HG03469 (cell line): ENCODE measurements at regions not wholly inside any gene's neighbourhood (a gene's known extent, or its start where the extent isn't known, plus 50 kb on each side); places are given as distances from the start of the nearest gene placed in this dataset.
"Not testable (repeated sequence)": the region's sequence is repeated elsewhere in the genome, so short reads cannot be mapped to it uniquely, and the experiment has no call there.

ENCODE experiments used
- ATAC-seq: cut with Tn5 transposase; IDR thresholded peaks from one replicate; pipeline ENCODE4 v1.9.1; 2021; ENCODE audit warnings: mild to moderate bottlenecking, moderate library complexity, moderate number of reproducible peaks; ENCODE audit not compliant: unreplicated experiment

DNA sequence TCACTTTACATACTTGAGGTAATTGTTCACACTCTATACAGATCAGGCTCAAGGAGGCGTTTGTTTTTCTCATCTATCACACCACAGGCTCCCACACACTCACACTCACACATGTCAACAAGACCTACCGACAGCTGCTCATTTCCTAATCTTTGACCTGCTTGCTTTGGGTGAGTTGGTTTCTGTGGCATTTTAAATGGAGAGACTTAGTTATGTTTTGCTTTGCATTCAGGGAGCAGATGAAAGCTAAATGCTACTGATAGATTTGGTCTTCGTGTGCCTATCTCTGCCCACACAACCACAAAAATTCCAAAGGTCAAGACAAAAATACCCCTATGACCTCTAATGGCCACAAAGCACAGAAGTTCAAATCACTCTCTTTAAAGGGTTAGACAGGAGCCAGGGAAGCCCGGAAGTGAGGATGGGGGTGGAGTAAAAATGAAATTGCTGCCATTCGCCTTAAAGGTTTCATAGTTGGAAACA lies 203.5 kb upstream of the G2E3 start:
- peak; percentile 51 for ATAC-seq

DNA sequence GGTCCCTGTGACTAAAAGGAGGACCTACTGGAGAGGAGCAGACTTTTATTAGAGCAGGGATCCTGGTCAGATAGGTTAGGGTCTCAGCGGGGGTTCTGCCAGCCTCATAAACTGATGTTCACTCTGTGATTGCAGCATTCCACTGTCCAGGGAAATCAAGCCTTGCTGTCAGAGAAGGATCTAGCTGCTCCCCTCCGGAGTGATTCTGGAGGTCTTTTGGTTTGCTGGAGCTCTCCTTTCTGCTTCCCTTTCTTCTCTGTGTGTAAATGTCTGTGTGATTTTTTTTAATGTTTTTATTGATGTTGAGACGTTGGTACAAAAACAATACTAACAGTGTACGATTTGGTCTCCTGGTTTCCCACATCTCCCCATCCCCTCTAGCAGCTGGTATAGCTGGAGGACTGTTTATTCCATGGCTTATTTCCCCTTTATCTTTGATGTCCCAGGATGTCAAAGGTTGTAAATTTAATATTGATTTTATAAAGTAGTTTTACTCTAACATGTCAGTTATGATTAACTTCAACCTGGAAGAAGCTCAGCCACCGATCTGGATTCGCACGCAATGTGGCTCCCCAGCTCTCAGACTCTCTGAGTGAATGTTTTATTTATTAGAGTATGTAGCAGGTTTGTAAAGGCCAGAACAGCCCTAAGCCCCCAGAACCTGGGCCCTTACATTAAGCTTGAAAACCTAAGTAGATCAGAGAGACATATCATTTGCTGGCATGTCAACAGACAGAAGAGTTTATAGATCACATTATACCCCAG lies 202.3 kb upstream of the G2E3 start:
- no peak for ATAC-seq

DNA sequence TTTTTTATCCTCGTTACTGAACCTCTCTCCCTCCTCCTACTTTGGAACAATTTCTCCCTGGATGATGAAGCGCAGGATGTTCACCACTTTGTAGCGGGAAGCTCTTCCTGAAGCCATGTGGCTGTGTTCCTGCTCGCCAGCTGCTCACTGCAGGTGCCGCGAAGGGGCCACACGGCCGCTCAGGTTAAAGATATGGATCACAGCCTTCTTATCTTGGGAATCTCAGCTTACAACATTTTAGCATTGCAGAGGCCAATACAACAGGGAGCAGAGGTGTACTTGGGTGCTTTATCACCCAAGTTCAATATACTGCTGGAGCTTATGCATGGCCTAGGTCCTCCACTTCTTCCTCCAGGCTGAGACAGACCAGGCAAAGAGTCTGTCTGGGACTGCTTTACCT lies 201.2 kb upstream of the G2E3 start:
- ATAC-seq = no peak

- no peak for ATAC-seq
Observed at GRCh38 chr14:30362369-30363218, 196.4 kb upstream of the G2E3 start.

GRCh38 chr14:30363219-30363880 lies 195.6 kb upstream of the G2E3 start:
- not testable (repeated sequence) for ATAC-seq

GRCh38 chr14:30369502-30370180 lies 189.3 kb upstream of the G2E3 start:
- no peak for ATAC-seq

GRCh38 chr14:30373053-30373452 lies 185.9 kb upstream of the G2E3 start:
- no peak for ATAC-seq

- no peak for ATAC-seq
Observed at GRCh38 chr14:30373526-30373925, 185.4 kb upstream of the G2E3 start.

DNA sequence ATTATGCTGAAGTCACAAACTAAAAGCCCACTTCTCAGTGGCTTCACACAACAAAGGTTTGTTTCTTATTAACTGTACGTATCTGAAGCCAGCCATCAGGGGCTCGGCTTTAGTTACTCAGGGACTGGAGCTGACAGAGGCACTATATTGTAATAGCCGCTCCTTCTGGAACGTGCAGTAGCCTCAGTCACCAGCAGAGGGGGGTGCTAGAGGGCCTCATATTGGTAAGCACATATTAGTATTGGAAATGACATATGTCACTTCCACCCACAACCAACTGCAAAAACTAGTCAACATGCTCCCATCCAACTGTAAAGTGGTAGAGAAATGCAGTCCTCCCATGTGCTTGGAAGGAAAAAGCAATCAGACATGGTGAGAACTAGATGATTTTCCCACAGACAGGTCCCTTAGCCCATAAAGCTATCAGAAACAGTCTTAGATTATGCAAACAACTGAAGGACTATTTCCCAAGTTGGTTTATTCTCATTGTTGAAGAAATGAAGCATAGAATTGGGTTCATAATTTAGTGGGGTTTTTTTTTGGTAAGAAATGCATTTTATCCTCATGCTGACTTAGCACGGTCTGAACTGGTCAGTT lies 183.6 kb upstream of the G2E3 start:
- ATAC-seq = peak; percentile 94

DNA sequence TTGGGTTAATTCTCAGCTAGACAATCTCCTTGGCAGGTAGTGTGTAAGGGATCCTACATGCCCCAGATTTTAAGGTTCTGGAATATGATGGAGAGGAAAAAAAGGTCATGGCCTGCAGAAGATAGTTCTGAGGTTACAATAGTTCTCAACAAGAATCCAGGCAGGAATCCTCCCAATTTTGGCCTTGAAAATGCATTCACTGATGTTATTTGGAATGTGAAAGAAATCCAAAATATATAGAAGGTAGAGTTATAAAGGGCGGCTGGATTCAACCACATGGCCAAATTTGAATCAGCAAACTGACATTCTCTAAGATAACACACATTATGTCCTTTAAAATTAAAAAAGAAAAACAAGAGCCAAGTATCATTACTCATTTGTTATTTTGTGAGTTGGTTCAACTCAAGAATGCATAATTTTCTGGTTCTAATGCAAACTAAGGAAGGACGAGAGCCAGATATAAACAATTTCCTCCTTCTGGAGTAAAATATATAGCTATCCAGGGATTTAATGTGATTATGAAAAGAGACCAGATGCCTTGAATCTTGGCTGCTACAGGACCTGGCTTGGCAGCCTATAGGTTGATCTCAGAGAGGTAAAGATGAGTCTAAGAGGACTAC lies 177.0 kb upstream of the G2E3 start:
- ATAC-seq = no peak

- ATAC-seq = no peak
Observed at GRCh38 chr14:30385925-30386324, 173.0 kb upstream of the G2E3 start.

- no peak for ATAC-seq
Observed at GRCh38 chr14:30387871-30388270, 171.1 kb upstream of the G2E3 start.

- ATAC-seq = no peak
Observed at GRCh38 chr14:30389134-30389876, 169.7 kb upstream of the G2E3 start.

DNA sequence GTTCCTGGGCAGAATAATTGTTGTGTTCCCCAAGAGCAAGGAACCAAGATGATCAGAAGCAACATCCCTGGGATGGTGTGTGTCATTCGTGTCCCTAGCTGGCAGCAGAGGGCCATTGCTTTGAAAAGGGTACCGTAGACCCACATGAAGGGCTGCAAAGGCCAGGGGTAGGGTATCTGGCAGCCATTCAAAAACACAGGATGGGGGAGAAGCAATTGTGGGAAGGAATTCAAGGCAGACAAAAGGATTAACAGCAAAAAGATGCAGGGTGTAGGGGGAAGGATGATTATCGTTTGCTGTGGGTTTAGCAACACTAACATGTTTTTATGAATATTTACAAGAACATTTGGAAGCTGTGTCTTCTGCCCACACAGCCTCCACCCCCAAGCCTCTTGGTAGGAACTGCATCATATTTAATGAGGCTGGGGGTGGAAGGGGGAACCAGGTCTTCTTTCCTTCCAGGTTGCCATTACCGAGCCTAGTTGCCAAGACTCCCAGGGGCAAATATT lies 169.0 kb upstream of the G2E3 start:
- ATAC-seq = no peak

DNA sequence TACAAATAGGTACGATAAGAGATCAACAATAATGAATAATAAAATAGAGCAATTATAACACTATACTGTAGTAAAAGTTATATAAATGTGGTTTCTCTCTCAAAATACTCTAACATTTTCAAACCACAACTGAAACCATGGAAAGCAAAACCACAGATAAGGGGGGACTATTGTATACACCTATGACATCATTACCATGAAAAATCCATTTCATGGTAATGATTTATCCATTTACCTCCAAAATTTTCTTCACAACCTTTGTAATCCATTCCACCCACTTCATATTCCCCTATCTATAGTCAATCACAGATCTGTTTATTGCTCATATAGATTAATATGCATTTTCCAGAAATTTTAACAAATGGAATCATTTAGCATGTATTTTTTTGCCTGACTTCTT lies 163.9 kb upstream of the G2E3 start:
- no peak for ATAC-seq

GRCh38 chr14:30402846-30403245 lies 156.1 kb upstream of the G2E3 start:
- no peak for ATAC-seq

DNA sequence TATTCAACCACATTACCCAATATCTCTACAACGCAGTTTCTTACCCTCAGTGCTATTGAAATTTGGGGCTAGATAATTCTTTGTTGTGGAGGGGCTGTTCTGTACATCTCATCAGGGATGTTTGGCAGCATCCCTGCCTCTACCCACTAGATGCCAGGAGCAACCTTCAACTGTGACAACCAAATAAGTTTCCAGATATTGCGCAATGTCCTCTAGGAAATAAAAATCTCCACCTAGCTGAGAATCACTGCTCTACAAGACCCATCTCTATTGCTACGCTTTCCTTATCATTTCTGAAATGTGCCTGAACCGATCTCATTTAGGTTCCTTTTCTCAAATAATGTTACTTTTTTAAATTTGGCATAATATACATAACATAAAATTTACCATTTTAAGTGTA lies 155.2 kb upstream of the G2E3 start:
- ATAC-seq = no peak

- ATAC-seq = not testable (repeated sequence)
Observed at GRCh38 chr14:30409508-30410015, 149.4 kb upstream of the G2E3 start.

- no peak for ATAC-seq
Observed at GRCh38 chr14:30410986-30411385, 148.0 kb upstream of the G2E3 start.
